K562 (cell line): ENCODE measurements at regions not wholly inside any gene's neighbourhood (a gene's known extent, or its start where the extent isn't known, plus 50 kb on each side); places are given as distances from the start of the nearest gene placed in this dataset.

Experiments
- ADNP ChIP-seq: fragments of 200-800 bp; sonication (Bioruptor generic); IDR thresholded peaks from 2 replicates; pipeline ENCODE4 v1.6.1; 2016; ENCODE audit warnings: missing genetic modification characterization, missing compliant biosample characterization
- EHMT2 ChIP-seq: fragments of 450-650 bp; IDR thresholded peaks from 2 replicates; pipeline ENCODE4 v1.6.1; 2018; ENCODE audit warnings: antibody characterized with exemption
- KDM1A ChIP-seq, 2 experiments: fragments of 450-650 bp; IDR thresholded peaks; 2 replicates each; pipeline ENCODE4 v1.6.1; 2016; ENCODE audit warnings: mild to moderate bottlenecking in 2 of 2
- KLF16 ChIP-seq: IDR thresholded peaks from 2 replicates; pipeline ENCODE4 v1.6.1; 2016; ENCODE audit warnings: antibody characterized with exemption
- ZNF76 ChIP-seq: fragments of 250-450 bp; sonication (Bioruptor Pico); IDR thresholded peaks from 2 replicates; pipeline ENCODE4 v1.4.0; 2020; ENCODE audit warnings: mild to moderate bottlenecking, moderate library complexity, borderline replicate concordance
- TF ChIP-seq, protein P1 (sequence below): fragments of 450-650 bp; formaldehyde crosslinking; IDR thresholded peaks from 2 replicates; pipeline ENCODE4 v1.4.0; 2020; ENCODE audit warnings: mild to moderate bottlenecking, moderate library complexity

- TF ChIP-seq KDM1A (IDR thresholded peaks at IDR 0.05) (no peak), ZNF76 (no peak), EHMT2 (no peak), KLF16 (no peak), ADNP (no peak)
- TF ChIP-seq, protein P1, sequence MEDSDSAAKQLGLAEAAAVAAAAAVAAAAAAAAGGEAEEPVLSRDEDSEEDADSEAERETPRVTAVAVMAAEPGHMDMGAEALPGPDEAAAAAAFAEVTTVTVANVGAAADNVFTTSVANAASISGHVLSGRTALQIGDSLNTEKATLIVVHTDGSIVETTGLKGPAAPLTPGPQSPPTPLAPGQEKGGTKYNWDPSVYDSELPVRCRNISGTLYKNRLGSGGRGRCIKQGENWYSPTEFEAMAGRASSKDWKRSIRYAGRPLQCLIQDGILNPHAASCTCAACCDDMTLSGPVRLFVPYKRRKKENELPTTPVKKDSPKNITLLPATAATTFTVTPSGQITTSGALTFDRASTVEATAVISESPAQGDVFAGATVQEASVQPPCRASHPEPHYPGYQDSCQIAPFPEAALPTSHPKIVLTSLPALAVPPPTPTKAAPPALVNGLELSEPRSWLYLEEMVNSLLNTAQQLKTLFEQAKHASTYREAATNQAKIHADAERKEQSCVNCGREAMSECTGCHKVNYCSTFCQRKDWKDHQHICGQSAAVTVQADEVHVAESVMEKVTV (CRISPR knock-in tag): no peak
Measured at GRCh38 chr4:64774626-64775025, 365.4 kb upstream of the TECRL start.
